Osteocyte (in vitro differentiated cells): ENCODE measurements at regions not wholly inside any gene's neighbourhood (a gene's known extent, or its start where the extent isn't known, plus 50 kb on each side); places are given as distances from the start of the nearest gene placed in this dataset.

Experiments used
- DNase-seq: peaks from one replicate; pipeline ENCODE4 v3.0.0; 2021; ENCODE audit warnings: mixed read lengths; ENCODE audit not compliant: unreplicated experiment; ENCODE audit errors: extremely low spot score
- H3K27ac Mint-ChIP-seq: one replicate; pipeline ENCODE4 v1.8.0; 2021; ENCODE audit warnings: mild to moderate bottlenecking, mixed read lengths; ENCODE audit not compliant: unreplicated experiment
- H3K27me3 Mint-ChIP-seq: one replicate; pipeline ENCODE4 v1.8.0; 2021; ENCODE audit warnings: mixed read lengths; ENCODE audit not compliant: unreplicated experiment
- H3K36me3 Mint-ChIP-seq: one replicate; pipeline ENCODE4 v1.8.0; 2021; ENCODE audit warnings: mixed read lengths; ENCODE audit not compliant: unreplicated experiment
- H3K4me1 Mint-ChIP-seq: one replicate; pipeline ENCODE4 v1.8.0; 2021; ENCODE audit warnings: mixed read lengths; ENCODE audit not compliant: unreplicated experiment
- H3K4me3 Mint-ChIP-seq: one replicate; pipeline ENCODE4 v1.8.0; 2021; ENCODE audit warnings: mild to moderate bottlenecking, moderate library complexity, mixed read lengths; ENCODE audit not compliant: unreplicated experiment
- H3K9me3 Mint-ChIP-seq: one replicate; pipeline ENCODE4 v1.8.0; 2021; ENCODE audit warnings: mixed read lengths; ENCODE audit not compliant: unreplicated experiment
- CTCF ChIP-seq: fragments of 200-600 bp; sonication (generic); IDR thresholded peaks from 2 replicates; pipeline ENCODE4 v1.5.0; 2021; ENCODE audit warnings: antibody characterized with exemption, mild to moderate bottlenecking, moderate library complexity

GRCh38 chr1:115456441-115456961 lies 118.5 kb upstream of the NGF start:
- Mint-ChIP-seq H3K36me3 (no peaks in the 10 kb centered on the region), H3K27ac (no peak overlapping the region), H3K9me3 (no peaks in the 10 kb centered on the region), H3K27me3 (no peaks in the 10 kb centered on the region), H3K4me1 (peaks cover 11% of the 10 kb centered on the region), H3K4me3 (no peak overlapping the region)
- no peak for TF ChIP-seq CTCF
- DNase-seq = no peak

GRCh38 chr1:115454837-115455511 lies 116.9 kb upstream of the NGF start:
- Mint-ChIP-seq H3K4me1 (peaks cover 11% of the 10 kb centered on the region), H3K36me3 (no peaks in the 10 kb centered on the region), H3K9me3 (no peaks in the 10 kb centered on the region), H3K4me3 (no peak overlapping the region), H3K27me3 (no peaks in the 10 kb centered on the region), H3K27ac (no peak overlapping the region)
- no peak for TF ChIP-seq CTCF
- DNase-seq = no peak

- H3K36me3 Mint-ChIP-seq = no peaks in the 10 kb centered on the region
- no peak overlapping the region for H3K27ac Mint-ChIP-seq
- H3K4me3 Mint-ChIP-seq = no peak overlapping the region
- H3K4me1 Mint-ChIP-seq = peaks cover 11% of the 10 kb centered on the region
- H3K27me3 Mint-ChIP-seq = no peaks in the 10 kb centered on the region
- TF ChIP-seq CTCF = no peak
- DNase-seq = no peak
- no peaks in the 10 kb centered on the region for H3K9me3 Mint-ChIP-seq
These were observed 115.6 kb upstream of the NGF start for GRCh38 chr1:115453666-115454065.

- no peaks in the 10 kb centered on the region for H3K9me3 Mint-ChIP-seq
- no peaks in the 10 kb centered on the region for H3K36me3 Mint-ChIP-seq
- no peaks in the 10 kb centered on the region for H3K27me3 Mint-ChIP-seq
- peaks cover 11% of the 10 kb centered on the region for H3K4me1 Mint-ChIP-seq
- H3K27ac Mint-ChIP-seq = no peak overlapping the region
- DNase-seq = no peak
- TF ChIP-seq CTCF = no peak
- no peak overlapping the region for H3K4me3 Mint-ChIP-seq
These were observed 114.7 kb upstream of the NGF start for GRCh38 chr1:115452600-115453329.

GRCh38 chr1:115450501-115451040 lies 112.5 kb upstream of the NGF start:
- H3K36me3 Mint-ChIP-seq = no peaks in the 10 kb centered on the region
- no peak for DNase-seq
- TF ChIP-seq CTCF = no peak
- no peaks in the 10 kb centered on the region for H3K4me1 Mint-ChIP-seq
- no peaks in the 10 kb centered on the region for H3K9me3 Mint-ChIP-seq
- H3K27me3 Mint-ChIP-seq = no peaks in the 10 kb centered on the region
- H3K27ac Mint-ChIP-seq = no peak overlapping the region
- H3K4me3 Mint-ChIP-seq = no peak overlapping the region
